GM23338 (cell line): ENCODE measurements at regions not wholly inside any gene's neighbourhood (a gene's known extent, or its start where the extent isn't known, plus 50 kb on each side); places are given as distances from the start of the nearest gene placed in this dataset.

Source experiments
- CREB1 ChIP-seq: fragments of 250-450 bp; sonication (Bioruptor Pico); IDR thresholded peaks from 2 replicates; pipeline ENCODE4 v1.5.0; 2020; ENCODE audit warnings: low read depth, mild to moderate bottlenecking, moderate library complexity
- POLR2AphosphoS5 ChIP-seq: IDR thresholded peaks from 2 replicates; pipeline ENCODE4 v1.6.1; 2016; ENCODE audit warnings: antibody characterized with exemption, low read depth
- TF ChIP-seq, protein P1 (sequence below): IDR thresholded peaks from one replicate; pipeline ENCODE4 v1.6.1; 2018; ENCODE audit warnings: antibody characterized with exemption; ENCODE audit not compliant: unreplicated experiment

DNA sequence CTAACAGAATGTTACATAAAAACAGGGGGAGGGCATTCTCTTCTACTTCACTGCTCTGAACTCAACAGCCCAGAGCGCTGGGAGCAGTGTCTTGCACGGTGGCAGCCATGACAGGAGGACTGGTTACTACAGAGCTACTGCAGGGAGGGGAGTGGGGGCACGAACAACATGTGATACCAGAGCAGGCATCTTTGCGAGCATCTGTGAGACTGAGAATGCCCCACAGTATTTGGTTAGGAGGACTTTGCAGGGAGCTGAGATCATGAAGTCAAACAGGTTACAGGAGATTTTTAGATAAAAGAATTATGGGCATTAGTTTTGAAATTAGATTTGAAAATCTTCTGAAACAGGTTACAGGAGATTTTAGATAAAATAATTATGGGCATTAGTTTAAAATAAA is 58.8 kb upstream of the GOLGA8B start:
- TF ChIP-seq CREB1 (no peak), POLR2AphosphoS5 (no peak)
- TF ChIP-seq, protein P1, sequence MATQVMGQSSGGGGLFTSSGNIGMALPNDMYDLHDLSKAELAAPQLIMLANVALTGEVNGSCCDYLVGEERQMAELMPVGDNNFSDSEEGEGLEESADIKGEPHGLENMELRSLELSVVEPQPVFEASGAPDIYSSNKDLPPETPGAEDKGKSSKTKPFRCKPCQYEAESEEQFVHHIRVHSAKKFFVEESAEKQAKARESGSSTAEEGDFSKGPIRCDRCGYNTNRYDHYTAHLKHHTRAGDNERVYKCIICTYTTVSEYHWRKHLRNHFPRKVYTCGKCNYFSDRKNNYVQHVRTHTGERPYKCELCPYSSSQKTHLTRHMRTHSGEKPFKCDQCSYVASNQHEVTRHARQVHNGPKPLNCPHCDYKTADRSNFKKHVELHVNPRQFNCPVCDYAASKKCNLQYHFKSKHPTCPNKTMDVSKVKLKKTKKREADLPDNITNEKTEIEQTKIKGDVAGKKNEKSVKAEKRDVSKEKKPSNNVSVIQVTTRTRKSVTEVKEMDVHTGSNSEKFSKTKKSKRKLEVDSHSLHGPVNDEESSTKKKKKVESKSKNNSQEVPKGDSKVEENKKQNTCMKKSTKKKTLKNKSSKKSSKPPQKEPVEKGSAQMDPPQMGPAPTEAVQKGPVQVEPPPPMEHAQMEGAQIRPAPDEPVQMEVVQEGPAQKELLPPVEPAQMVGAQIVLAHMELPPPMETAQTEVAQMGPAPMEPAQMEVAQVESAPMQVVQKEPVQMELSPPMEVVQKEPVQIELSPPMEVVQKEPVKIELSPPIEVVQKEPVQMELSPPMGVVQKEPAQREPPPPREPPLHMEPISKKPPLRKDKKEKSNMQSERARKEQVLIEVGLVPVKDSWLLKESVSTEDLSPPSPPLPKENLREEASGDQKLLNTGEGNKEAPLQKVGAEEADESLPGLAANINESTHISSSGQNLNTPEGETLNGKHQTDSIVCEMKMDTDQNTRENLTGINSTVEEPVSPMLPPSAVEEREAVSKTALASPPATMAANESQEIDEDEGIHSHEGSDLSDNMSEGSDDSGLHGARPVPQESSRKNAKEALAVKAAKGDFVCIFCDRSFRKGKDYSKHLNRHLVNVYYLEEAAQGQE: no peak
